K562 (cell line): ENCODE measurements at regions not wholly inside any gene's neighbourhood (a gene's known extent, or its start where the extent isn't known, plus 50 kb on each side); places are given as distances from the start of the nearest gene placed in this dataset.

Experiments used
- ATAC-seq: fragments of 200-7000 bp; cut with Tn5 transposase; 3 replicates; pipeline ENCODE4 v1.9.1; 2020; ENCODE audit warnings: moderate library complexity
- BruUV-seq: library from RNA; stranded (reverse); fragments of 400-500 nt; replicated peaks from 2 replicates; lab custom pipeline; 2021; lab: Mats Ljungman, UMichigan
- CTCF ChIA-PET: fragments of 300-600 bp; formaldehyde crosslinking; extraction: SDS; loops from one replicate; lab custom pipeline; 2021; ENCODE audit warnings: low intra/inter-chr PET ratio; lab: Yijun Ruan, JAX
- POLR2A ChIA-PET: fragments of 300-600, 350-650 bp; sonication (Branson Sonifier 250); formaldehyde crosslinking; extraction: SDS; loops from one replicate; lab custom pipeline; 2021; ENCODE audit warnings: antibody characterized with exemption, inconsistent platforms; lab: Yijun Ruan, JAX
- DNase-seq, 4 experiments: peaks; one replicate each; pipeline versions ENCODE4 v3.0.0 to v3.0.0-alpha.2; 2011 to 2018; ENCODE audit warnings: low spot score in 3 of 4, mixed read lengths in 3 of 4; ENCODE audit errors: extremely low read depth in 1 of 4
- FAIRE-seq: peaks from 2 replicates; lab custom pipeline; 2011; peaks lifted over from hg19 to GRCh38; lab: Jason Lieb, UNC
- H2AFZ ChIP-seq: 2 replicates; pipeline ENCODE4 v1.6.0; 2011; ENCODE audit warnings: low read depth, low read length, control low read depth, inconsistent platforms
- H3K27ac ChIP-seq: fragments of 200-600 bp; 3 replicates; pipeline ENCODE4 v1.8.0; 2011; ENCODE audit warnings: low read depth, mild to moderate bottlenecking, control low read depth, inconsistent platforms, low read length, moderate library complexity, mixed read lengths; ENCODE audit errors: extremely low read depth
- H3K27me3 ChIP-seq, 2 experiments: fragments of 300-600 bp in 1 of 2; 2 replicates in 1 of 2; 3 replicates in 1 of 2; pipeline versions ENCODE4 v1.6.0 to v1.8.0; 2011; ENCODE audit warnings: inconsistent platforms in 2 of 2, low read length in 2 of 2, mild to moderate bottlenecking in 1 of 2, mixed read lengths in 1 of 2, moderate library complexity in 1 of 2; ENCODE audit not compliant: control insufficient read depth in 2 of 2, insufficient read depth in 2 of 2
- H3K36me3 ChIP-seq: fragments of 300-600 bp; 3 replicates; pipeline ENCODE4 v1.8.0; 2011; ENCODE audit warnings: mild to moderate bottlenecking, low read length, inconsistent platforms; ENCODE audit not compliant: control insufficient read depth, insufficient read depth
- H3K4me1 ChIP-seq, 2 experiments: fragments of 200-600 bp in 1 of 2; replicated peaks in 1 of 2; 2 replicates in 1 of 2; 3 replicates in 1 of 2; pipeline versions ENCODE4 v1.5.1 to v1.8.0; 2011; ENCODE audit warnings: inconsistent platforms in 2 of 2, low read length in 2 of 2, mild to moderate bottlenecking in 1 of 2, mixed read lengths in 1 of 2, moderate library complexity in 1 of 2; ENCODE audit not compliant: control insufficient read depth in 2 of 2, insufficient read depth in 2 of 2
- H3K4me2 ChIP-seq: 2 replicates; pipeline ENCODE4 v1.6.1; 2011; ENCODE audit warnings: low read length, control low read depth, inconsistent platforms, mixed read lengths; ENCODE audit not compliant: insufficient read depth
- H3K4me3 ChIP-seq: fragments of 200-600 bp; sonication (generic), shearing (Covaris generic); 2 replicates; pipeline ENCODE4 v1.5.1; 2016; ENCODE audit warnings: control low read depth, inconsistent platforms
- H3K79me2 ChIP-seq: fragments of 200-600 bp; 3 replicates; pipeline ENCODE4 v1.8.0; 2011; ENCODE audit warnings: low read length, inconsistent platforms; ENCODE audit not compliant: control insufficient read depth, insufficient read depth
- H3K9ac ChIP-seq, 2 experiments: 2 replicates each; pipeline versions ENCODE4 v1.6.0 to v1.6.1; 2011; ENCODE audit warnings: low read depth in 2 of 2, low read length in 2 of 2, control low read depth in 1 of 2, inconsistent platforms in 1 of 2, mild to moderate bottlenecking in 1 of 2, mixed read lengths in 1 of 2; ENCODE audit not compliant: insufficient read depth in 1 of 2
- H3K9me1 ChIP-seq: one replicate; pipeline ENCODE4 v1.6.0; 2011; ENCODE audit warnings: inconsistent platforms, mild to moderate bottlenecking, low read length, moderate library complexity; ENCODE audit not compliant: control insufficient read depth, insufficient read depth
- H3K9me3 ChIP-seq: replicated peaks from 2 replicates; pipeline ENCODE4 v1.5.1; 2011; ENCODE audit warnings: low read depth, low read length, inconsistent platforms; ENCODE audit not compliant: control insufficient read depth, insufficient read depth
- H4K20me1 ChIP-seq: replicated peaks from 2 replicates; pipeline ENCODE4 v1.6.1; 2011; ENCODE audit warnings: low read length, inconsistent platforms, mixed read lengths; ENCODE audit not compliant: control insufficient read depth, insufficient read depth
- ETS2 ChIP-seq: IDR thresholded peaks from 2 replicates; pipeline ENCODE4 v1.6.1; 2016; ENCODE audit warnings: borderline replicate concordance, missing genetic modification characterization, mild to moderate bottlenecking, moderate library complexity, missing compliant biosample characterization; ENCODE audit not compliant: poor library complexity, severe bottlenecking
- HOXB6 ChIP-seq: fragments of 250-450 bp; sonication (Bioruptor Pico); IDR thresholded peaks from 2 replicates; pipeline ENCODE4 v1.5.1; 2022; ENCODE audit warnings: mild to moderate bottlenecking, borderline replicate concordance
- SAFB2 ChIP-seq: fragments of 200-400 bp; formaldehyde crosslinking; IDR thresholded peaks from 2 replicates; pipeline ENCODE4 v1.6.1; 2018; ENCODE audit warnings: borderline replicate concordance, low read length, low read depth, moderate library complexity; ENCODE audit not compliant: severe bottlenecking
- ZBTB7A ChIP-seq: IDR thresholded peaks from 2 replicates; pipeline ENCODE4 v1.6.1; 2011; ENCODE audit warnings: low read depth, mild to moderate bottlenecking, low read length, moderate library complexity, borderline replicate concordance; ENCODE audit not compliant: control insufficient read depth
- ZNF280A ChIP-seq: fragments of 450-650 bp; IDR thresholded peaks from 2 replicates; pipeline ENCODE4 v1.6.1; 2018; ENCODE audit warnings: mild to moderate bottlenecking, low read depth; ENCODE audit not compliant: partially characterized antibody
- ZNF445 ChIP-seq: fragments of 250-450 bp; sonication (Bioruptor Pico); IDR thresholded peaks from 2 replicates; pipeline ENCODE4 v1.4.0; 2020; ENCODE audit warnings: low read depth, mild to moderate bottlenecking, moderate library complexity
- WGBS: fragments of 100-300 bp; shearing (Covaris generic); methylation state at CpG from one replicate; pipeline ENCODE4 v1.1.6; 2016; ENCODE audit warnings: low coverage, mixed read lengths; ENCODE audit not compliant: insufficient coverage; ENCODE audit errors: missing lambda C conversion rate; 5-methylcytosine and 5-hydroxymethylcytosine counted together
- in situ Hi-C: fragments of 300-500 bp; cut with MboI; formaldehyde crosslinking; loops from 4 replicates; pipeline ENCODE4 v1.15.0; 2018; ENCODE audit warnings: inconsistent platforms, mixed read lengths
- intact Hi-C: fragments of 100-400 bp; cut with micrococcal nuclease; formaldehyde crosslinking; loops from 2 replicates; pipeline ENCODE4 v1.14.2; 2022

GRCh38 chr7:41093141-41093540 lies 609.7 kb downstream of the INHBA start:
- ChIA-PET CTCF (no interaction called here), POLR2A (no interaction called here)
- no peaks in the 10 kb centered on the region for H3K79me2 ChIP-seq
- no peak overlapping the region for H3K27ac ChIP-seq
- 0 out of 2 replicates have a peak, but pooled peaks cover 3% of the 10 kb centered on the region for H3K9me3 ChIP-seq
- intact Hi-C loops (no loop called here), in situ Hi-C loops (no loop called here)
- H2AFZ ChIP-seq, result no peak overlapping the region
- H3K4me2 ChIP-seq, result no peak overlapping the region
- no TSS peak for BruUV-seq
- DNase-seq, result no peak
- H3K27me3 ChIP-seq, result no peaks in the 10 kb centered on the region
- H4K20me1 ChIP-seq, result no peaks in the 10 kb centered on the region
- TF ChIP-seq ZNF280A, result no peak
- no peak for TF ChIP-seq ETS2
- no peak for TF ChIP-seq ZBTB7A
- TF ChIP-seq ZNF445 (CRISPR knock-in tag), result no peak
- no peak for TF ChIP-seq HOXB6 (CRISPR knock-in tag)
- no peak for TF ChIP-seq SAFB2
- FAIRE-seq, result no peak
- H3K4me1 ChIP-seq, result no peaks in the 10 kb centered on the region
- no peak overlapping the region for H3K4me3 ChIP-seq
- H3K36me3 ChIP-seq, result no peaks in the 10 kb centered on the region
- no peak overlapping the region for H3K9ac ChIP-seq
- WGBS, result 0% methylated on average over 3 of the region's 3 CpGs
- no peak for ATAC-seq
- H3K9me1 ChIP-seq, result no peaks in the 10 kb centered on the region
